IMR-90 (cell line): ENCODE measurements at regions not wholly inside any gene's neighbourhood (a gene's known extent, or its start where the extent isn't known, plus 50 kb on each side); places are given as distances from the start of the nearest gene placed in this dataset.

Experiments used
- ATAC-seq: fragments of 200-7000 bp; cut with Tn5 transposase; 2 replicates; pipeline ENCODE4 v1.9.1; 2020; ENCODE audit warnings: low read depth, mild to moderate bottlenecking, moderate library complexity
- BruUV-seq: library from RNA; stranded (reverse); fragments of 400-500 nt; replicated peaks from 2 replicates; lab custom pipeline; 2021; lab: Mats Ljungman, UMichigan
- CTCF ChIA-PET: fragments of 300-600 bp; formaldehyde crosslinking; extraction: SDS; loops from one replicate; lab custom pipeline; 2021; ENCODE audit warnings: antibody characterized with exemption; lab: Yijun Ruan, JAX
- POLR2A ChIA-PET: fragments of 300-600 bp; sonication (Branson Sonifier 250); formaldehyde crosslinking; loops from one replicate; lab custom pipeline; 2022; ENCODE audit warnings: antibody characterized with exemption; ENCODE audit not compliant: unreplicated experiment; lab: Charles Lee
- DNase-seq: peaks from one replicate; pipeline ENCODE4 v3.0.0; 2013
- H2AFZ ChIP-seq: replicated peaks from 2 replicates; pipeline ENCODE3; 2013; ENCODE audit warnings: low read length, mild to moderate bottlenecking; ENCODE audit not compliant: poor library complexity
- H2AK5ac ChIP-seq: 2 replicates; pipeline ENCODE4 v1.6.1; 2013; ENCODE audit warnings: low read depth, low read length, inconsistent platforms
- H2AK9ac ChIP-seq: replicated peaks from 2 replicates; pipeline ENCODE3; 2013; ENCODE audit warnings: mild to moderate bottlenecking, low read depth, low read length, moderate library complexity; ENCODE audit not compliant: poor library complexity
- H2BK120ac ChIP-seq: 2 replicates; pipeline ENCODE4 v1.6.1; 2013; ENCODE audit warnings: low read depth, low read length, inconsistent platforms
- H2BK15ac ChIP-seq: 3 replicates; pipeline ENCODE4 v1.6.1; 2013; ENCODE audit warnings: low read depth, low read length, inconsistent platforms
- H2BK20ac ChIP-seq: 2 replicates; pipeline ENCODE4 v1.6.1; 2013; ENCODE audit warnings: low read depth, mild to moderate bottlenecking, inconsistent platforms, low read length, moderate library complexity
- H2BK5ac ChIP-seq: 2 replicates; pipeline ENCODE4 v1.6.1; 2013; ENCODE audit warnings: mild to moderate bottlenecking, low read depth, low read length, inconsistent platforms; ENCODE audit not compliant: poor library complexity, severe bottlenecking
- H3K14ac ChIP-seq: replicated peaks from 2 replicates; pipeline ENCODE4 v1.6.1; 2013; ENCODE audit warnings: low read depth, low read length, inconsistent platforms
- H3K18ac ChIP-seq: 2 replicates; pipeline ENCODE4 v1.6.1; 2013; ENCODE audit warnings: low read depth, low read length, control low read depth
- H3K23ac ChIP-seq: 2 replicates; pipeline ENCODE4 v1.6.1; 2013; ENCODE audit warnings: low read depth, low read length, inconsistent platforms
- H3K27ac ChIP-seq: 2 replicates; pipeline ENCODE4 v1.5.1; 2013; ENCODE audit warnings: mild to moderate bottlenecking, control low read depth, low read length; ENCODE audit not compliant: insufficient read depth
- H3K27me3 ChIP-seq: 2 replicates; pipeline ENCODE4 v1.6.1; 2013; ENCODE audit warnings: low read length; ENCODE audit not compliant: control insufficient read depth, insufficient read depth
- H3K36me3 ChIP-seq: 2 replicates; pipeline ENCODE4 v1.6.1; 2013; ENCODE audit warnings: low read length, mixed read lengths; ENCODE audit not compliant: control insufficient read depth, insufficient read depth
- H3K4ac ChIP-seq: 2 replicates; pipeline ENCODE4 v1.6.1; 2013; ENCODE audit warnings: low read depth, low read length, inconsistent platforms
- H3K4me1 ChIP-seq: 2 replicates; pipeline ENCODE4 v1.6.1; 2013; ENCODE audit warnings: low read length, mixed read lengths; ENCODE audit not compliant: control insufficient read depth, insufficient read depth
- H3K4me2 ChIP-seq: 2 replicates; pipeline ENCODE4 v1.6.1; 2013; ENCODE audit warnings: low read depth, mild to moderate bottlenecking, control low read depth, low read length, moderate library complexity
- H3K4me3 ChIP-seq: 2 replicates; pipeline ENCODE4 v1.5.1; 2013; ENCODE audit warnings: low read depth, mild to moderate bottlenecking, control low read depth, low read length, moderate library complexity; ENCODE audit not compliant: insufficient read depth
- H3K56ac ChIP-seq: 2 replicates; pipeline ENCODE4 v1.6.1; 2013; ENCODE audit warnings: low read length, inconsistent platforms; ENCODE audit not compliant: insufficient read depth; ENCODE audit errors: extremely low read depth
- H3K79me1 ChIP-seq, 2 experiments: 2 replicates each; pipeline ENCODE4 v1.6.1; 2013; ENCODE audit warnings: low read length in 2 of 2, inconsistent platforms in 1 of 2, low read depth in 1 of 2
- H3K9ac ChIP-seq: 2 replicates; pipeline ENCODE4 v1.6.1; 2013; ENCODE audit warnings: low read depth, low read length, control low read depth
- H3K9me1 ChIP-seq: 2 replicates; pipeline ENCODE4 v1.6.1; 2013; ENCODE audit warnings: low read length, inconsistent platforms; ENCODE audit not compliant: insufficient read depth
- H3K9me3 ChIP-seq: 2 replicates; pipeline ENCODE4 v1.6.1; 2013; ENCODE audit warnings: low read length; ENCODE audit not compliant: control insufficient read depth, insufficient read depth
- H4K20me1 ChIP-seq: 2 replicates; pipeline ENCODE4 v1.6.1; 2013; ENCODE audit warnings: low read length, inconsistent platforms; ENCODE audit not compliant: insufficient read depth
- H4K5ac ChIP-seq: 2 replicates; pipeline ENCODE4 v1.6.1; 2013; ENCODE audit warnings: mild to moderate bottlenecking, low read depth, low read length, control low read depth
- H4K8ac ChIP-seq, 2 experiments: 2 replicates each; pipeline ENCODE4 v1.6.1; 2013; ENCODE audit warnings: low read depth in 2 of 2, low read length in 2 of 2, control low read depth in 1 of 2, inconsistent platforms in 1 of 2
- H4K91ac ChIP-seq: 2 replicates; pipeline ENCODE4 v1.6.1; 2013; ENCODE audit warnings: low read depth, low read length, inconsistent platforms; ENCODE audit not compliant: insufficient read depth
- RCOR1 ChIP-seq: IDR thresholded peaks from 2 replicates; pipeline ENCODE4 v1.6.1; 2012; ENCODE audit warnings: mild to moderate bottlenecking, low read length, improper control_type of control experiment; ENCODE audit not compliant: insufficient replicate concordance
- SMC3 ChIP-seq: fragments of 150-350 bp; IDR thresholded peaks from 2 replicates; pipeline ENCODE4 v1.6.1; 2016; ENCODE audit warnings: low read depth, mild to moderate bottlenecking, antibody characterized with exemption, low read length, moderate library complexity
- WGBS, 2 experiments: methylation state at CpG; one replicate each; pipeline versions ENCODE4 v1.1.5 to v1.1.7; 2013; ENCODE audit warnings: missing lambda C conversion rate in 2 of 2; ENCODE audit not compliant: insufficient read length in 1 of 2; ENCODE audit errors: extremely low coverage in 2 of 2; 5-methylcytosine and 5-hydroxymethylcytosine counted together
- dilution Hi-C: fragments of 300-500 bp; cut with HindIII; formaldehyde crosslinking; loops from one replicate; pipeline ENCODE4 v1.14.3; 2018; ENCODE audit warnings: low sequenced_read_pairs; ENCODE audit not compliant: unreplicated experiment
- in situ Hi-C: fragments of 300-500 bp; cut with MboI; formaldehyde crosslinking; loops from 3 replicates; pipeline ENCODE4 v1.14.3; 2019; ENCODE audit warnings: low sequenced_read_pairs, inconsistent platforms, mixed read lengths
- intact Hi-C: fragments of 100-400 bp; cut with micrococcal nuclease; formaldehyde crosslinking; loops from 2 replicates; pipeline ENCODE4 v1.10.0; 2022

DNA sequence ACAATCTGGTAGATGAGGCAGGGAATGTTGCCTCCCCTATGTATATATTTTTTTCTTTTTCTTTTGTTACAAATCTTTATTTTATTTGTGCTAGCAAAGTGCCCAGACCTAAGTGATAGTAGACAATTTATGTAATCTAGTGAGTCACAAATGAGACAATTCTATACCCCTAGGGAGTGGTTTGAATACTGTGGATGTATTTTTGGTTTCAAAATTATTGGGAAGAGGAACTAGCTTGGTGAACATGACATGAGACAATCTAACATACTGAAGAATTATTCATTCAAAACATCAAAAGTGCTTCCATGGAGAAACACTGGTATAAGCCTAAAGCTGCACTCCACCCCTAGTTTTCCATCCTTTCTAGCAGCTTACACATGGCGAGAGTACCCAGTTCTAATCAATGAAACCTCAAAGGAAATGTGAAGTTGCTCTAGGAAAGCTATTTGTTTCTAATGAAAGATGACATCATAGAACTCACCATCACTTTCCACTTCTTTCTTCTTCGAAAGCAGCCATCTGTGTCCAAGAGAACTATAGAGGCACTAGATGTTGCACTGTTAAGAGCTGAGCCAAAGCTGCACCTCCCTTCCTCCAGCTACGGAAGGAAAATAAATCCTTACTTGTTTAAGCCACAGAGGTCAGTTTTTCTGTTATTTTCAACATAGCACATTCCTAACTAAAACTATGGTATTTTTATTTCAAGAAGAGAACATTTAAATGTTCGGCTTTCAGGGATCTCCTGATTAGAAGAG lies 764.6 kb downstream of the LTN1 start:
- no CpG with 5 or more reads among the region's 4 CpGs for WGBS, 2 experiments
- TSS peak; percentile 81 for BruUV-seq
- H2BK120ac ChIP-seq: peak overlapping the region; percentile 95
- H3K27me3 ChIP-seq: no peaks in the 10 kb centered on the region
- no peak overlapping the region for H3K4me3 ChIP-seq
- H2BK15ac ChIP-seq: peak overlapping the region; percentile 96
- peak overlapping the region; percentile 67 to 76 for H4K8ac ChIP-seq
- H2BK20ac ChIP-seq: peak overlapping the region; percentile 95
- peak overlapping the region; percentile 52 for H3K9ac ChIP-seq
- peak overlapping the region; percentile 85 for H2AK5ac ChIP-seq
- H3K9me1 ChIP-seq: peaks cover 6% of the 10 kb centered on the region
- peak overlapping the region; percentile 95 for H4K91ac ChIP-seq
- CTCF ChIA-PET: no interaction called here
- H4K20me1 ChIP-seq: no peaks in the 10 kb centered on the region
- TF ChIP-seq RCOR1 (no peak), SMC3 (no peak)
- H3K4me2 ChIP-seq: peak overlapping the region; percentile 46; the same call in 1 of the 2 replicates
- no peak overlapping the region for H2AK9ac ChIP-seq
- H3K23ac ChIP-seq: peak overlapping the region; percentile 54
- POLR2A ChIA-PET: interaction anchor here (0.7 kb wide), 1 partner anchor 1384 kb away, joined by 3 read pairs; no protein-coding TSS in a partner anchor
- no peaks in the 10 kb centered on the region for H3K36me3 ChIP-seq
- H3K79me1 ChIP-seq: no peaks in the 10 kb centered on the region
- peak overlapping the region; percentile 85 for H3K4ac ChIP-seq
- in situ Hi-C loops: no loop called here
- H2AFZ ChIP-seq: no peak overlapping the region
- H3K27ac ChIP-seq: peak overlapping the region; percentile 91; the same call in 1 of the 2 replicates
- DNase-seq: peak; percentile 38
- intact Hi-C loops: loop anchor here (2.0 to 10.0 kb wide), 4 partner anchors 21 to 1381 kb away; partner anchors contain the start of gene ADAMTS1
- H4K5ac ChIP-seq: peak overlapping the region; percentile 70
- H3K14ac ChIP-seq: peak overlapping the region; percentile 87
- H3K4me1 ChIP-seq: peaks cover 12% of the 10 kb centered on the region
- H3K9me3 ChIP-seq: no peaks in the 10 kb centered on the region
- peak overlapping the region; percentile 87 for H2BK5ac ChIP-seq
- dilution Hi-C loops: no loop called here
- peak; percentile 55 for ATAC-seq
- H3K56ac ChIP-seq: peak overlapping the region; percentile 69
- peak overlapping the region; percentile 88 for H3K18ac ChIP-seq
